GM23248 (cell line): ENCODE measurements at regions not wholly inside any gene's neighbourhood (a gene's known extent, or its start where the extent isn't known, plus 50 kb on each side); places are given as distances from the start of the nearest gene placed in this dataset.

Experiments used
- EZH2 ChIP-seq: fragments of 200-600 bp; sonication (generic); IDR thresholded peaks from 2 replicates; pipeline ENCODE4 v1.6.1; 2018; ENCODE audit warnings: antibody characterized with exemption, mild to moderate bottlenecking; ENCODE audit not compliant: insufficient read depth, poor library complexity, severe bottlenecking
- EZH2phosphoT487 ChIP-seq: fragments of 200-600 bp; sonication (generic); IDR thresholded peaks from 2 replicates; pipeline ENCODE4 v1.6.1; 2018; ENCODE audit warnings: antibody characterized with exemption, moderate library complexity, mild to moderate bottlenecking, low read depth; ENCODE audit not compliant: insufficient read depth

- no peak for TF ChIP-seq EZH2
- no peak for TF ChIP-seq EZH2phosphoT487
Observed at GRCh38 chr2:121066526-121066925, 218.5 kb downstream of the TFCP2L1 start.
